A549 (cell line): ENCODE measurements at regions not wholly inside any gene's neighbourhood (a gene's known extent, or its start where the extent isn't known, plus 50 kb on each side); places are given as distances from the start of the nearest gene placed in this dataset.

Source experiments
- CBX2 ChIP-seq: fragments of 200-600 bp; sonication (generic); IDR thresholded peaks from 2 replicates; pipeline ENCODE4 v1.6.1; 2016; ENCODE audit warnings: low read depth, mild to moderate bottlenecking, borderline replicate concordance
- CTCF ChIP-seq: fragments of >200 bp; sonication (Bioruptor Twin); formaldehyde crosslinking; IDR thresholded peaks from 3 replicates; pipeline ENCODE4 v1.5.1; 2016
- HMGXB4 ChIP-seq: fragments of 250-450 bp; sonication (Bioruptor Pico); IDR thresholded peaks from 2 replicates; pipeline ENCODE4 v1.5.0; 2021; ENCODE audit warnings: mild to moderate bottlenecking, moderate library complexity, borderline replicate concordance
- NPAS2 ChIP-seq: fragments of 250-450 bp; sonication (Bioruptor Pico); IDR thresholded peaks from 2 replicates; pipeline ENCODE4 v1.8.0; 2022; ENCODE audit warnings: mild to moderate bottlenecking, moderate library complexity, borderline replicate concordance
- POLR2A ChIP-seq: IDR thresholded peaks from 2 replicates; pipeline ENCODE4 v1.6.1; 2012; ENCODE audit warnings: mild to moderate bottlenecking, low read length
- SMC3 ChIP-seq: fragments of >200 bp; sonication (Bioruptor Twin); formaldehyde crosslinking; IDR thresholded peaks from 3 replicates; pipeline ENCODE4 v1.6.1; 2018; ENCODE audit warnings: inconsistent platforms

GRCh38 chr1:177802304-177802703 lies 167.6 kb downstream of the SEC16B start:
- no peak for TF ChIP-seq HMGXB4
- no peak for TF ChIP-seq NPAS2 (CRISPR knock-in tag)
- TF ChIP-seq CBX2 = no peak
- TF ChIP-seq POLR2A = no peak
- no peak for TF ChIP-seq CTCF
- no peak for TF ChIP-seq SMC3
